ENCODE measurements at regions not wholly inside any gene's neighbourhood (a gene's known extent, or its start where the extent isn't known, plus 50 kb on each side); places are given as distances from the start of the nearest gene placed in this dataset.

- CTCF ChIA-PET, result no interaction called here
- POLR2A ChIA-PET, result no interaction called here
Observed at GRCh38 chr2:153802671-153803070, 69.1 kb upstream of the GALNT13 start.

GRCh38 chr2:153808679-153809078 is 63.0 kb upstream of the GALNT13 start:
- CTCF ChIA-PET, result no interaction called here

GRCh38 chr2:153811516-153811915 is 60.2 kb upstream of the GALNT13 start:
- ChIA-PET CTCF (no interaction called here), POLR2A (no interaction called here)

More at GRCh38 chr2:153808679-153809078, 63.0 kb upstream of the GALNT13 start:
- POLR2A ChIA-PET, result no interaction called here

GRCh38 chr2:153812632-153813031 is 59.1 kb upstream of the GALNT13 start:
- ChIA-PET CTCF (no interaction called here), POLR2A (no interaction called here)

GRCh38 chr2:153818242-153818641 is 53.5 kb upstream of the GALNT13 start:
- POLR2A ChIA-PET, result no interaction called here

GRCh38 chr2:153819074-153819473 is 52.6 kb upstream of the GALNT13 start:
- ChIA-PET CTCF (no interaction called here), POLR2A (no interaction called here)

More at GRCh38 chr2:153818242-153818641, 53.5 kb upstream of the GALNT13 start:
- CTCF ChIA-PET, result no interaction called here

- POLR2A ChIA-PET, result no interaction called here
- CTCF ChIA-PET, result no interaction called here
Observed at GRCh38 chr2:153819501-153819900, 52.2 kb upstream of the GALNT13 start.
